CD4-positive, alpha-beta T cell treated with Interleukin-6 for 4 hours (primary cell): ENCODE measurements at regions not wholly inside any gene's neighbourhood (a gene's known extent, or its start where the extent isn't known, plus 50 kb on each side); places are given as distances from the start of the nearest gene placed in this dataset.
"Not testable (repeated sequence)": the region's sequence is repeated elsewhere in the genome, so short reads cannot be mapped to it uniquely, and the experiment has no call there.

Experiments
- DNase-seq: peaks from one replicate; pipeline ENCODE4 v3.0.0-alpha.2; 2020; ENCODE audit warnings: mixed read lengths

DNA sequence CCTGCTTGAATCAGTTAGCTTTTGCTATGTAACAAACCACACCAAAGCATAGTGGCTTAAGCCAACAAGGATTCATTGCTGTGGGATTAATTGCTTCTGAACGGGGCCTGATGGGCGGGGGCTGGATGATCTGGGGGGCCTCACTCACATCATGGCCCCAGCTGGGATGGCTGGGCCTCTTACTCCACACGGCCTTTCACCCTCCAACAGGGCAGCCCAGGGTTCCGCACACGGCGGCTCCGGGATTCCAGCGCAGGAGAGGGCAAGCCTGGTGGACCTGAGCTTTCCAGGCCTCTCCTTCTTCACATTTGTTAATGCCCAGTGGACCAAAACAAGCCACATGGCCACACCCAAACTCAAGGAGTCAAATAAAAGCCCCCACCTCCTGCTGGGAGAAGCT is 86.3 kb upstream of the PHLPP1 start:
- DNase-seq = no peak

DNA sequence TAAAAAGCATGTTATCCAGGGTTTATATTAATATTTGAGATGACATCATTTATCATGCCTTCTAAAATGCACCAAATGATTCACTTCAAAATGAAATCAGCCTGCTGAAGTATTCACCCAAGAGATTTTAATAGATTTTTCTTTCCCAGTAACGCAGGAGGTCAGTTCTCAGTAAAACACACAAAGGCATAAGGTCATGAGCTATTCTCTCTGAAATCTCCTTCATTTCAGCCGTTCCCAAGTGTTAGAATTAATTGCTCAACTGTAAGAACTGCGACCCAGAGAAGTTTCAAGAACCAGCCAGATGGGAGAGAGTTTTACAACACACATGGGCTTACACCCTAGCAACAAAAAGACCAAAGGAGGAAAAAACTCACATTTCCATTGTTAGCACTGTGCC is 84.2 kb upstream of the PHLPP1 start:
- DNase-seq = no peak

DNA sequence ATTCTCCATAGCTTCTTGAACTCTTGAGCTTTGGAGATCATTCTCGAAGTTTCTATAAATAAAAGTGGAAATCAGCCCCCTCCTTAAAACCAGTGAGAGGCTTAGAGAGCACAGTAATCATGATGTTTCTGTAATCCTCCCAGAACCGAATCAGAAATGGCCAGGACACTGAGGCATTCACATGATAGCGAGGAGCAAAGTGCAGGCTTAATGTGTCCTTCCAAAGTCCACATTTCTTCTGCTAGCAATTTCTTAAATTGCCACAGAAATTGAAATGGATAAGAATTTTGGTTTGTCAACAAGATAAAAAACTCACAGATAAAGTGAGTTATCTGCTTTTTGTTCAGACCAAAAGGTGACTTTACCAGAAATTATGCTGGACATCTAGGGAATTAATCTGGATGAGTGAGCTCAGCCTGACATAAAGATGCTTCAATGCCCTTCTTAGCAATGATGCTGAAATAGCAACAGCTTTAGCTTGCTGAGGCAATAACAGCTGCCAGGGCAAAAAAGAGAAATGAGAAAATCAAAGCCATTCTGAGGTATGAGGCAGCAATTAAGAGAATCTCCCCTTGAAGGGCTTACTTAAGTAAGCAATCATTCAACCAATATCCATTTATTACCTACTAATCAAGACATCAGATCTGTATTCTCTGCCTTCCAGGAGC is 82.4 kb upstream of the PHLPP1 start:
- DNase-seq = no peak

DNA sequence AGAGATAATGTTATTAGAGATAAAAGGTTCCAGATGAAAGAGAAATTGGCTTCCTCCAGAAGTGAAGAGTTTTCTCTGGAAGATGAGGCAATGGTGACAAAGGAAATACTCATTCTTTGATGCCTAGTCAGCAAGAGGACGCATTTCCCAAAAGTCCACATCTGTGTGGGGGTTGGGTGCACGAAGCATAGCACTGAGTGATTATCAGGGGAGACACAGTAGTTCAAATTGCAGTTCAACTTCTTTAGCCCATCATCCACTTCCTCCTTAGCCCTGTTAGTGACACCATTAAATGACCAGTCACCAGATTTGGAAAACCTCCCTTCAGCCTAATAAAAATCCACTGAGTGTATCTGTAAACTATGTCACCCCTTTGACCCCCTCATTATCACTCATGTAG is 80.9 kb upstream of the PHLPP1 start:
- DNase-seq = no peak

DNA sequence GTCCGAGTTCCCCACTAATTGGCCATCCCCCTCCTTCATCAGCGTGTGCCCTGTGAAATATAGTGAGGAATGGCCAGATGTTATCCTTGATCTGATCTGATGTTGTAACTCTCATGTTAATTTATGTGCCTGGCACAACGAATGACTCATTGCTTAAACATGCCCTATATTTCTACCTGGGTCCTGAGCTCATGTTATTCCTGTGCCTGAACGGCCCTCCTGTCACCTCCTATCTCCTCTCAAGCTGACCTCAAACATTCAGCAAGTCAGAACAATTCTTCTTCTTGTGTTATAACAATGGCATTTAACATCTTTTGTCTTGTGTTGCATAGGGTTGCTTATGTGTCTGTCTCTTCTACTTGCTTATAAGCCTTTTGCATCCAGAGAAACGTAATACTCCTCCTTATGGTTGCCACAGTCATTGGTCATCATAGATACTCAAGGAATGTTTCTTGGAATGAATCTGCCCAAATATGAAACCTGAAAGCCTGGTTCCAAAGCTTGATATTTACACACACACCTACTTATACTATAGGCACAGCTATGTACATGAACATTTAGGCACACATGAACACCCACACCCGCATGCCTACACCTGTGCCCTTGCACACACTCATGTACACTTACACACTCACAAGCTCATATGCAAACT is 80.2 kb upstream of the PHLPP1 start:
- no peak for DNase-seq

DNA sequence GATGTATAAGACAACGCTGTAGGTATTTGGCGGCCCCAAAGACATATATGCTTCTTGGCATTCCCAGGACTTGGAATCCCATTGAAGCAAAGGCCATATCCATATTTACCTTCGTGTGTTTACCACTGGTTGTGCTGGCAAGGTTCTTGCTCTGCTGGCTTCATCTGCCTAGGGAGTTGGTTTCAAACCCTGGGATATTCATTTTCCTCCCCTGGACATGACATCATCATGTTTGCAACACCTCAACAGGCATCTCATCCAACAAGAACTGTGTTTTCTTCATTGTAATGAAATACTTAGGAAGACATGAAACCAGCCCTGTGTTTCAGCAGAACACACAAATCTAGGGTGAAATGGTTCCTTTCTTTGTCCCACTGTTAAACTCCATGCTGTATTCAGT is 77.9 kb upstream of the PHLPP1 start:
- no peak for DNase-seq

DNA sequence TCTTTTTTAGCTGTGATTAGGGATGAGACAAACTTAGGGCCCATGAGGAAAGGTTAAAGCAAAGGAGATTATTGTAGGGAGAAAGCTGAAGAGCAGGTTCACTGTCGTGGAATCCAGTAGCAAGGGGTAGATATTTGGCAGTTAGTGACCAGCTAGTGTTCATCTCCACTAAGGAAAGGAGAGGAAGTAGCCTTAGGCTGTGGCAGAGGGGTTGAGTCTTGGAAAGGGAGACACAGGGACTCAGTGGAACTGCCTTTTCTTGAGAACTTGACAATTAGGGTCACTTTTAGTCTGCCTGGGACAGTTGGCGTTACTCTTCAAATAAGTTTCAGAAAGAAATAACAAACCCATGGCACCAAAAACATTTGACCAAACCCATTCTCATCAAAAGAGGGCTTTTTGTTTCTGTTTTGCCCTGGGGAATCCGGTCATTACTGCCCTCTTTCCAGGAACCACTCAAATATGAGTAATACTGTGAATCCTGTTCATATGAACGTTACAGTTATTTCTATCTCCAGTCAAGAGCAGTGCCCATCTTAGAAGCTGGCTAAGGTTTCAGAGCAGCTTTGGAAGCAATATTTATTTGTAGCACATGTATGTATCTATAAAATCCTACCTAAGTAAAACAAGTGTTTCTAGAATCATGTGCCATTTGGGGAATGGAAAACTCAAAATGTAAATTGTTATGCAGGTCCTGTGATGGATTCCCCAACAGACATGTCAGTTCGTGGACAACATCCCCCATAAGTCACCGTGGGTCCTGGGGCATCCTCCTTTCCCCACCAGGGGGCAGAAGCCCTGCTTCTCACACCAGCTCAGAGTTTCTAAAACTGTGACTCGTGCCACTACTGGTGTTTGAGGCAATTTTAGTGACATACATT is 77.3 kb upstream of the PHLPP1 start:
- peak; percentile 58 for DNase-seq

DNA sequence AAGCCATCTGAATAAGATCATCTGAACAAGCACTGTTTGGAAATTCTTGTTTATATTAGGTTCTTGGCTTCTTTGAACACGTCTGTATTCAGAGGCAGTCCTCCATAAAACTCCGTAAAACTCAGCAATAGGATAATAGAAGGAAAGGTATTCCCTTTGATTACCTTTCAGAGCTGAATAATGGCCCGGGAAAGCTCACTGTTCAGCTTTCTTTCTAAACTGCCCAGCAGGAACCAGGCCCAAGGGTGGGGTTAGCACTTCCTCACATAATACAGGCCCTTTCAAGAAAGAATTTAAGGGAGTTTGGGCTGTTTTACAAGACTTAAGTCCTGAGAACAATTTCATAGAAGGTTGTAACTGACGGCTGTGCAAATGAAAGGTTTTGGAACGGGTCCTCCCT is 72.2 kb upstream of the PHLPP1 start:
- no peak for DNase-seq

DNA sequence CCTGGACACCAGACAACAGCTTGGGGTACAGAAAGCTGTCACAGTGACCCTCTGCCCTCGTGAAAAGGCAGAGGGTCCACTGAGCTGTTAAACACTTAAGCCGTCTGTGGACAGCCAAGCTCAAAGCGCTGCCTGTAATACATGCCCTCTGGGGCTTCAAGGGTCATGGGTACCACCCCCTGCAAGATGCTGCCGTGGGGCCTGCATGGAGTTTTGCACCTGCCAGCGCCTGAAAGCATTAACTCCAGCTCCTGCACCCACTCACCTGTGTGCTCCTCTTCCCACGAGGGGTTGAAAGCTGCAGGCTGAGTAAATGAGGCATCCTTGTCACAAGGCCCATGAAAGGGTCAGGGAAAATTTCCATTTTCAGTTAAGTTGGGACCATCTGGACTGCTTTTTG is 70.6 kb upstream of the PHLPP1 start:
- no peak for DNase-seq

DNA sequence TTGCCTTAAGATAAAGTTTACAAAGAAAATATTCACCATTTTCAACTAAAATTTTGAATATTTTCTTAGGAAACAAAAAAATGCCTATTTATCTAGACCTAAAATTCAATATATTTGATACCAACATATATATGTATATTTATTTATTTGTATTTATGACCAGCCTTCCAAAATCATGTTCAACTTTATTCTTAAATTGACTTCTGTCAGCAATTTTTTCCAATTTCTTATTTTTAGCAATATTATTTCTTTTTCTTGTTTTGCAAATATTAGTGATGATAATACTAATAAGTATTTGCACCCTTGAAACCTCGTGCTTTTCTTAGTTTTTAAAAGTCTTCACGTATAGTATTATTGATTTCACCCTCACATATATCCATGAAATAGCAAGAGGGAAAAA is 68.2 kb upstream of the PHLPP1 start:
- no peak for DNase-seq

DNA sequence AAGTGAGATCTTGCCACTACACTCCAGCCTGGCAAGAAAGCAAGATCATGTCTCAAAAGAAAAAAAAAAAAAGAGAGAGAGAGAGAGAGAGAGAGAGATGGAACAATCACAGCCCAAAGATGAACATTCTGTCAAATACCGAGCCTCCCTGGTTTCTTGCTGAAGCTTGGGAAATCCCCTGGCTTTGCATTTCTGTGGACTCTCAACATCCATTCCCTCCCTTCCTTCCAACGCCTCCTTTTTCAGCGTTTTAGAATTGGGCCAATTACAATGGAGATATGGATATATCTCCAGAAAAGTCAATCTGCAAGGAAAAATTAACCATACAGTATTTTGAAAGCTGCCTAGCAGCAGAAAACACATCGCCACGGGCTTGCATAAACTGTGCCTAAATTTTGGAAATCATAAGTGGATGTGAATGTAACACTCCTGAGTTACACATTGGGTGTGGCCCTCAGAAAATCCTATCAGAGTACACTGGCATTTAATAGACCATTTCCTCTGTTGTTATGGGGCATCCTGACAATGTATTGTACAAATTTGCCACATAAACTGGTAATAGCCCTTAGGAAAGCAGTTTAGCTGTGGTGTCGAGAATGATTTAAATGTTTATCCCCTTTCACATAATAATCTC is 67.2 kb upstream of the PHLPP1 start:
- DNase-seq = no peak

DNA sequence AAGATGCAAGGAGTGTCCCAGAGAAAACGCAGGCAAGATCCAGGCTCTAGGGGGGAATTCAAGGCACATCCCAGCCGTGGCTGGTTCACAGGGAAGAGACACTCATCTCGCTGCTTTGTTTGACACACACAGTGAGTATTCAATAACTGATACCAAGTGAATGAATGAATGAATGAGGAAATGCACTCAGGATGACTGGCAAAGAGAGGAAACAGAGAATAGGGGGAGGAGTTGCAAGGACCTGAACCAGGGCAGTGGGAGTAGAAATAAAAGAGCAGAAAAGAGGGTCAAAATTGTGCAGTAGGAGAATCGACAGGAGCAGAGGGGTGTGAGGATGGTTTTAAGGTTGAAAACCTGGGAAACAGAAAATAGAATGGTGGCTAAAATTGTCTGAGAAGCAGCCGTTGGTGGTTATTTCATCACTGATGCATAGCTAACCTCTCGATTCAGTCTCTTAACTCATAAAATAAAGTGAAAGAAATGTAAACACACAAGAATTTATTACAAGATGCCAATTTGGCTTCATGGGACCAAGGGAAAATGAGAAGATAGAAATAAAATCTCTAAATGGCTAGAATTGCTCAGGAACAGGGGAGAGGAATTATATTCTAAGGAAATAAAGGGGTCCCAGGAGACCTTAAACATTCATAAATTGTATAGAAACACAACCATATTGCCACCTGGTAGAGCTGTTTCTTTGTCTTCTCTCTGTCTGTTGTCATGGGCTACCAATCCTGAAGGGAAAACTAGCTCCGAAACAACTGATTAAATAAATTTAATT is 63.9 kb upstream of the PHLPP1 start:
- DNase-seq = no peak

DNA sequence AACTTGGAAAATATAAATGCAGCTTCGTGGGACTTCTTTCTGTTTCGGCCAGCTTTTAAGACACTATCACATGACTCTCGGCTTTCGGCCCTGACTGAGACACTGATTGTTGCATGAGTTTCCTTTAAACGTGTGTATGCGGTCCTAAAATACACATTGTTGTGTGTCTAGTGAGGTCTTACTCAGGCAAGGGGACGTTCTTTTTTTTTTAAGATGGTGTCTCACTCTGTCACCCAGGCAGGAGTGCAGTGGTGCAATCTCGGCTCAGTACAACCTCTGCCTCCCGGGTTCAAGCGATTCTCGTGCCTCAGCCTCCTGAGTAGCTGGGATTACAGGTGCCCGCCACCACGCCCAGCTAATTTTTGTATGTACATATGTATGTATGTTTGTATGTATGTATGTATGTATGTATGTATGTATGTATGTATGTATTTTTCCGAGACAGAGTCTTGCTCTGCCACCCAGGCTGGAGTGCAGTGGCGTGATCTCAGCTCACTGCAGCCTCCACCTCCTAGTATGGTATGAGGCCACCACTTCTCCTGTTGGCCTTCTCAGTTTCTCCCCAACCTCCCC is 63.2 kb upstream of the PHLPP1 start:
- not testable (repeated sequence) for DNase-seq

DNA sequence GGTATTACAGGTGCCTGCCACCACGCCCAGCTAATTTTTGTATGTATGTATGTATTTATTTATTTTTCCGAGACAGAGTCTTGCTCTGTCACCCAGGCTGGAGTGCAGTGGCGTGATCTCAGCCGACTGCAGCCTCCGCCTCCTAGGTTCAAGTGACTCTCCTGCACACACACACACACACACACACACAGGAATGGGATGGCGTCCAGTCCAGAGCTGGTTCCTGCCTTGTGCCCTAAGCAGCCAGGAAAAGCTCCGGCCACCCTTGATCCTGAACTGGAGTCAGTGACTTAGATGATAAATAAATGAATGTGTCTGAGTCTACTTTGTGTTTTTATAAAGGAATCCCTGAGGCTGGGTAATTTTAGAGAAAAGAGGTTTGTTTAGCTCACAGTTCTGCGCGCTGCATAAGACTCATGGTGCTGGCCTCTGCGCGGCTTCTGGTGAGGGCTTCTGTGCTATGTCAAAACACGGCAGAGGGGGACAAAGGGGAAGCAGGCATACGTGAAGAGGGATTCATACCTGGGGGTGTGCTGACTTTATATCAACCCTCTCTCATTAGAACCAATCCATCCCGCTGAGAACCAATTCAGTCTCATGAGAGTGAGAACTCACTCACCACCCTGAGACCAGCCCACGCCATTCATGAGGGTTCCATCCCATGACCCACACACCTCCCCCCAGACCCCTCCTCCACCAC is 59.7 kb upstream of the PHLPP1 start:
- DNase-seq = no peak

DNA sequence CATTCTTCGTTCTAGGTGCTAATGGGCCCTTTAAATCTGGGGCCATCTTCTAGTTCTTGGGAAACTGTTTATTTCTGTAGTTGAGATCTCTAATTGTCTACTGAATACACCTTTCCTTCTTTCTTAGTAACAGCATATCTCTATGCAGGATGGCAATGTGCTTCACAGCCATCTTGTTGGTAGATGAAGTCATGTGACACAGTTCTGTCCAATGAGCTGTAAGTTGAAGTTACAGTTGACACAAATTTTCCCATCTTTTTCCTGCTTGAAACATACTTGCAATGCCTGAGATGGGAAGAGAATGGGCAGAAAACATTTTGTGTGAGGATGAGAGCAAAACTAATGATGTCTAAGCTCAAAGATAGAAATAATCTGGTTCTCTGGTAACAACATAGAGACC is 57.3 kb upstream of the PHLPP1 start:
- no peak for DNase-seq

DNA sequence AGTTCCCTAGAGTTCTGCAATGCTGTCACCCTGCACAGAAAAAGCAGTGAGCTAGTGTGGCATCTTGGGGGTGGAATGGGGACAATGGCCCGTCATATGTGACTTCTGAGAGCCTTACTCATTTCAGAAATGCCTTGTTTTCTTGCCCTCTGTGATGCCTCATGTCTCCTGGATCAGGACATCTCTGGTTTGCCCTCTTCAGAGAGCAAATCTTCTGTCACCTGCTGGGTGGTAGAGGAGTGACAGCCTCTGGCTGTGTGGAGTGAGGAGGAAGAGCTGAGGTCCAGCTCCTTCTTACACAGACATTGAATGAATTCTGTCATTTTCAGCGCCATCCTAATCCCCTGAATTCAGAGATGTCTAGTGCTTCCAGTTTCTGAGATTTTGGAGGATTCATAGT is 55.6 kb upstream of the PHLPP1 start:
- no peak for DNase-seq

DNA sequence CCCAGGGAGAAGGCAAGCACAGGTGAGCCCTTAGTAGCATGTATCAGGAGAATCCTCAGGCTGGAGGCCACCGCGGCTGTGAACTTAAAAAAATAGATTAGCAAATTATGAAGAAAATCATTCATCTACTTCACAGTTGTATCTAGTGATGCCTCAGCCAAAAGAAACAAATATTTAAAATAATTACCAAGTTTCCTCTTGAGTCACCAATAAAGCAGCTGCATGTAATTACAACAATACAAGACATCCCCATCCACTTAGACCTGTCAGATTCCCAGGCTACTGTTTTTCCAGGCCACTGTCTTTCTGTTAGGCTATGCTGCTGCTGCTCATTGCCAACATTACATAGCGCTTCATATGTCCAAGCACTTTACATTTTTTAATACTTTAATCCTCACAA is 54.6 kb upstream of the PHLPP1 start:
- DNase-seq = no peak

DNA sequence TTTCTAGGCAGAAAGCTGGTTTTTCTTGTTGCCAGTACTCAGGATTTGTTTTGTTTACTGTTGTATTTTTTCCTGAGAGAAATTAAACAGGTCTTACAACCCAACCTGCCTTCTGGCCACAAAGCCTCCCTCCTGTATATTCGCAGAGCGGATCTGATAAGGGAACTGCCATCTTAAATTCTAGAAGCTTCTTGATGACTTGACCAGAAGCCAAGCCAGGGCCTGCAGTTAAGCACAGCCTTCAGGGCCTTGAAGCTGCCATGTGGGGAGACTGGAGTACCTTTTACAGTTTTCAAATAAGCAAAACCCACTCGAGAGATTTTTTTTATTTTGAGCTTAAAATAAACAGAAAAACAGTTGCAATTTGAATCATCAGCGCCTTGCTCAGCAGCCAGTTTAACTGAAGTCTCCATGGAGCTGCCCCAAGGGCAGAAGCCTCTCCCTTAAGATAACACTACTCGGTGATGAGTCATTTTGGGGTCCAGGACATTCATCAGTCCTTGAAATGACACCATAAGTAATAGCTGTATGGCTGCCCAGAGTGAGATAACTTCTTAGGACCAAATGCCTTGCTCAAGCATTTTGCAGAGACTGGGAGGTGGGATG is 51.5 kb upstream of the PHLPP1 start:
- DNase-seq = no peak

DNA sequence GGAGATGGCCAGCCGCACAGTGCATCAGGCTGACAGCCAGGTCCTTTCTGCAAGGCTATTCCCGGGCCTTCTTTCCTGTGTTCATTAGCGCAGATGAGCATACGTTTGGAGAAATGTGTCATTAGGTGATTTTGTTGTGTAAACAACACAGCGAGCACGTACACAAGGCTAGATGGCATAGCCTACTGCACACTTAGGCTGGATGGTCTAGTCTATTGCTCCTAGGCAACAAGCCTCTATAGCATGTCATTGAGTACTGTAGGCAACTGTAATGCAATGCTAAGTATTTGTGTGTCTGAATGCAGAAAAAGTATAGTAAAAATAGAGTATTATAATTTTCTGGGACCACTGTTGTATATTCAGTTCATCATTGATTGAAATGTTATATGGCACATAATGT is 50.9 kb upstream of the PHLPP1 start:
- DNase-seq = no peak

DNA sequence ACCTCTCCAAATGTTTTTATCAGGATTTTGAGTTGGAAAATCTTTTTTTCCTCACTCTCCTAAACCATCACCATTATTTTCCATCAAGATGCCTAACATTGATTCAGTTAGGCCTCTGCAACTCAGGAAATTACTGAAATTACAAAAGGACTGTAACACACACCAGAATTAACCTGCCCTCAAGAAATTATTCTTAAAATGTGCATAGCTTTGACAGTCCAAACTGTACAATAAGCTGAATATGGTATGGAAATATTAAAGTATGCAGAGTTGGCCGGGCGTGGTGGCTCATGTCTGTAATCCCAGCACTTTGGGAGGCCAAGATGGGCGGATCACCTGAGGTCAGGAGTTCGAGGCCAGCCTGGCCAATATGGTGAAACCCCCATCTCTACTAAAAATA is 50.2 kb upstream of the PHLPP1 start:
- no peak for DNase-seq
